GM12891 (cell line): ENCODE measurements at regions not wholly inside any gene's neighbourhood (a gene's known extent, or its start where the extent isn't known, plus 50 kb on each side); places are given as distances from the start of the nearest gene placed in this dataset.

ENCODE experiments used
- PAX5 ChIP-seq: IDR thresholded peaks from 2 replicates; pipeline ENCODE4 v1.6.1; 2011; ENCODE audit warnings: low read length, moderate library complexity, mild to moderate bottlenecking; ENCODE audit not compliant: insufficient read depth, severe bottlenecking
- POLR2A ChIP-seq: IDR thresholded peaks from 2 replicates; pipeline ENCODE4 v1.6.1; 2011; ENCODE audit warnings: low read depth, low read length, control low read depth
- POLR2AphosphoS5 ChIP-seq: IDR thresholded peaks from 2 replicates; pipeline ENCODE4 v1.6.1; 2011; ENCODE audit warnings: low read depth, low read length, control low read depth
- SPI1 ChIP-seq: IDR thresholded peaks from 2 replicates; pipeline ENCODE4 v1.6.1; 2011; ENCODE audit warnings: low read depth, low read length, control low read depth
- TAF1 ChIP-seq: IDR thresholded peaks from 2 replicates; pipeline ENCODE4 v1.6.1; 2011; ENCODE audit warnings: low read depth, low read length, control low read depth

DNA sequence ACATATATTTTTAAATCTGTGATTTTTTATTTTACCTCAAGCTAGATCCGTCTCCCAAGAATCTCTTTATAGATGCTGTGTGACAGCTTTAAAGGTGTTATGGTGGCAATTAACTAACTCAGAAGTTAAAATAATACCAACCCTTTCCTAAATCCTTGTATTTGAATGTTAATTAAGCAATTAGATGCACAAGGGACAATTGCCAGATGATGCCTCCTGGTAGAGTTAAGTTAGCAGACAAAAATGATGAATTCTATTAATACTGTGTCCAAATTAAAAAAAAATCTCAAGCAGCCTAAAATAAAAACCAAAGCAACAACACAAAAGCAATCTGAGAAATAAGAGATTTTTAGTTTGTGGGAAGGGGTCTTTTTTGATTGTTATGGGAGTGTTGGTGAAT lies 78.9 kb downstream of the FANCF start:
- TF ChIP-seq POLR2AphosphoS5: no peak
- no peak for TF ChIP-seq TAF1
- no peak for TF ChIP-seq PAX5
- TF ChIP-seq POLR2A: no peak
- no peak for TF ChIP-seq SPI1
